GM19193 (cell line): ENCODE measurements at regions not wholly inside any gene's neighbourhood (a gene's known extent, or its start where the extent isn't known, plus 50 kb on each side); places are given as distances from the start of the nearest gene placed in this dataset.

Source experiments
- POLR2A ChIP-seq: IDR thresholded peaks from 4 replicates; pipeline ENCODE4 v1.6.1; 2011; ENCODE audit not compliant: insufficient read depth, insufficient read length; ENCODE audit errors: extremely low read depth

DNA sequence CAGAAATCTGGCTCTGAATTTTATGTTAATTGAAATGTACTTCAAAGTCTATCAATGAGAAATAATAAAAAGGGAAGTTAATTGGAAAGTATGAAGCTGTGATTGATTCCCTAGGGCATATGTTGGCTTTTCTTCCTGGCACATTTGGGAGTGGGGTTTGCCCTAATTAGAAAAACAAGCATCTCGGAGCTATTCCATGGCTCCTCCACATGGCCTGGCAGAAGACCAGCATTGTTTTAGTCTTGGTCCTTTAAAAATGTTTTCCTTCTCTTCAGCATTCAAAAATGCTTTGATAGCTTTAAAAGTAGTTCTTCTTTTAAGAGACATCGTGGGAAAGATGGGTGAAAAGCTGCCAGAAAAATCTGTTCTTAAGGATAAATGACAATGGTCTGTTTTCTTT is 445.5 kb upstream of the PKDCC start:
- no peak for TF ChIP-seq POLR2A

DNA sequence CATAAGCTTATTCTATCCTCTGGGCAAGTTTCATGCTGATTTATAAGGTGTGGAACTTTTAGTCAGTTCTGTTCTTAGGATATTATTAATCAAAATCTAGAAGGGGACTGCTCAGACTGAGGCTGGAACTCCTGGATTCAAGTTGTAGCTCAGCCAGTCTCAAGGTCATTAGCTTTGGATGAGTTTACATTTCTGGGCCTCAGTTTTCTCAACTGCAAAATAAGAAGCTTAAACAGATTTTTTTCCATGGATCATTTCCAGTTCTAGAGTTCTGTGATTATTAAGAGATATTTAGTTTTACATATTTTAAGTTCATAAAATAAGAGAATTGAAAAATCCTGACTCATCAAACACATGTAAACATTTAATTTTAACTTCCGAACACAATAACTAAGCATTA is 442.5 kb upstream of the PKDCC start:
- no peak for TF ChIP-seq POLR2A

DNA sequence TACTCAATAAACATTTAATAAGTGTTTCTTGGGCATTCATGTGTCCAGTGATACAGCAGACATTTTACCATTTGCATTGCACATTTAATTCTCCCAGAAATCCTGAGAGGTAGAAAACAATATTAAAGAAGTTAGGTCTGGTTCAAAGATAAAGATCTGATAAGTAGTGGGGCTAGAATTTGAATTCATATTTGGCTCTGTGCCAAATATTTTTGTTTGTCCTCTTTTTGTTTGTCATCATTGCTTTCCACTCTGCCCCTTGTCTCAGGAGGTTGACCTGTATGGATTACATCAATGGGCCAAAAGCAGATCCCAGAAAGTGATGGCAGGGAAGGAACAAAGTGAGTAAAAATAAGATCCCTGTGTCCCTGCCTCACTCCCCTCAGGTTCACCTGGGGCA is 441.9 kb upstream of the PKDCC start:
- no peak for TF ChIP-seq POLR2A

DNA sequence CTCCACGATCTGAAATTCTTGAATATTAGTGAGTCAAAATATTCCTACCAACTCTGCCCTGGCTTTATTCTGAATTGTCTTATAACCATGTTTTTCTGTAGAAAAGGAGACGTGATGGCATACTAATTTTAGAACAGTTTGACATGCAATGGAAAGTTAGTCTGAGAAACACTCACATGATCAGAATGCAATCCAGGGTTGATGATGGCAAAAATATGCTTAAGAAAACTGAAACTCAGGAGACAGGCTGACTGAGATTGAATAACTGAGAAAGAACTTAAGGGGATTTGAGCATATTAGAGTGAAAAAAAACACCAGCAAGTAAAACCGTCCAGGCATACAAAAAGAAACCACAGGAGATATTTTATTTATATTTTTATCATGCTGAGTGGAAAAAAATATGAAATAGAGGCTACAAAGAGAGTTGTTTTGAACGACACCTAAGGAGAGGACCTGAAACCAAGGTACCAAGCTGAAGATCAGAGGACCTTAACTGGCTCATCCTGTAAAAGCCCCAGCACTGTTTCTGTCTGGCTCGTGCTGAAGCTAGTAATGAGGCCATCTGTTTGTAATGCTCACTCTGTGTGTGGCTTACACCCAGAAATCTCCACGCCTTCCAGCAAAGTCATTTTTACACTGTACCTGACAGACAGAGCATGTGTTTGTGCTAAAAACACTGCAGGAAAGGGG is 437.2 kb upstream of the PKDCC start:
- TF ChIP-seq POLR2A = no peak

DNA sequence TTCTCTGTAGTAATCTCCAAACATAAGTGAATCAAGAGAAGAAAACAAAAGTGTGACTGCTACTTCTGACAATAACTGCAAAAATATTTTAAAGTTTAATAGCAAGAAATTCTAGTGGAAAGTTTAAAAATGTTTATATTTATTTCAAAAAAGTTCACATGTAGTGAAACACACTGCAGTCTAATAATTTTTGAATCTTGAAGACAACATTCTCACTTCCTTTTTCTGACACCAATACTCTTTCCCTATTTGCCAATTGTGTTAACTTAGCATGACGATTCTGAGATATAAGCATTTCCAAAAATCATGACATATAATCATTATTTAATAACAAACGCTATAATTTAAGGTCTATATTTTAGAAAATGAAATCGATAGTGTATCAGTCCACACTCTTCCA is 429.1 kb upstream of the PKDCC start:
- TF ChIP-seq POLR2A = no peak

DNA sequence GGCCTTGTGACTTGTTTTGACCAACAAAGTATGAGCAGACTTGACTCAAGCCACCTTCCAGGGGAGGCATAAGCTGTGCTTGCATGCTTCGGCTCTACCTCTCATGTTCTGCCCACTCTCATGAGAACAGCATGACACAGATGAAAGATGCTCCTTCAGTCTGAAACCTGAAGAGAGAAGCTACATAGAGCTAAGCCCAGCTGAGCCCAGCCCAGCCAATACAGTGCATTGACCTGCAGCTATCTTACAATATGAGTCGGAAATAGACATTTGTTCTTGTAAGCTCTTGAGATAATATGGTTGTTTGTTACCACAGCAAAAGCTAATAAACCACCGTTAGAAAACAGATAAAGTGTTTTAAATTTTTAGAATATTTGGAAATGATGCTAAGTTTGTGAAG is 426.7 kb upstream of the PKDCC start:
- TF ChIP-seq POLR2A = no peak

DNA sequence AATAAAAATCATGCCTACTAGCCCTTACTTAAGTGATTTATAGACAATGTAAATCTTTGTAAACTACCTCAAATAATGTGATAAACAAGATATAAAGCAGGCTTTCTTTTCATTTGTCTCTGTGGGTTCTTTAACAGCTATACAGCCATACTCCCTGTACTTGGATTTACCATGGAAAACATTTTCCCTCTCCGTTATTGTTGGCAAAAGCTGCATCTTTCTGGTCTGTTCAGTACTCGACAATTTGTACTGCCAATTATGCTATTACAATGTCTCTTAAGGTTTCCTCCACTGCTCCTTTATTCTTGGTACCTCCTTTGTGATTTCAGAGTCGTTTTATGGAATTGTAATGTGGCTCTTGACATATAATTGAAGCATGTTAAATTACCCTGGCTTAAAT is 426.3 kb upstream of the PKDCC start:
- TF ChIP-seq POLR2A = no peak

DNA sequence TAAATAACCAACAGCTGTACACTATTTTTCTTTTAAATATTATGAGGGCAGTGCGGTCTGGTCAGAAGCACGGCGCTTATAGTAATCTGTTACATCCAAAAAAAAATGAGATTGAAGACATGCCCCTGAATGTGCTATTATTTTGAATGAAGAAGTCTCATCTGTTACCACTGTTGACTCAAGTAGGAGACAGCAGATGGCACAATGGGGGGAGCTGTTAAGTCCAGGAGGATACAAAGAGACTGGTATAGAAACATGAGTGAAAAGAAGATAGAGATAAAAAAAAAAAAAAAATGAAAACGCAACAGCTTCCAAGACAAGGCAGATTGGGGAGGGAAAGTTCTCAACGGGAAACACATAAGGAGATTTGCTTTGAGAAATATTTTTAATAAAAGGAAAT is 425.5 kb upstream of the PKDCC start:
- no peak for TF ChIP-seq POLR2A

DNA sequence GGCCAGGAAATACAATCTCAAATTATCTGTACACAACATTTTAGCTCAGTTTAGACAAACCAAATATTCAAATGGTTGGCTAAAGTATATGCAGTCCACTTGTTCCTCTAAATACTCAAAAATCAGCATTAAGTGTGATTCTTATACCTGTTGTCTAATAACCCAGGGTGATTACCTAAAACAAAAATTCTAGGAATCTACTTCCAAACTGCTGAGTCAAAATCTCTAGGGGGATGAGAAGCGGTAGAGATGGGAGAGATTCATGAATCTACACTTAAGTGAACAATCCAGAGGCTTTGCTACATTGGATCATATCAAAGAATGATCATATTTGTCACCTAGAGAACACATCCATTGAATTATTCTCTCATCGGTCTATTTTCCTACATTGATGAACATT is 420.9 kb upstream of the PKDCC start:
- TF ChIP-seq POLR2A = no peak

DNA sequence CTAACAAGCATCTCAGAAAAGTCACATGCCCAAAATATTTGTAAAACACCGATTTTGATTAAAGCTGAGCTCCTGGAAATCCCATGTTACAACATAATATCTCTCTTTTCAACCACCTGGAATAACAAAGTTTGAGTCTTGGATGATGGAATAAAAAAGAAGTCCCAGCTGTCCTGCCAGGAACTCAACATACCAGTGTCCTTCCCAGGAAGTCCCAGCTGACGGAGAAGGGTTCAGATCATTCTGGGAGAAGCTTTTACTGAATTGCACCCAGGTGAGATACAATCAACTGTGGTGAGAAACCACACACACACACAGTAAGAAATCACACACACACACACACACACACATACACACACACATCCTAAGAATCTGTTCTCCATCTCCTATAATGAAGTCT is 413.1 kb upstream of the PKDCC start:
- no peak for TF ChIP-seq POLR2A

DNA sequence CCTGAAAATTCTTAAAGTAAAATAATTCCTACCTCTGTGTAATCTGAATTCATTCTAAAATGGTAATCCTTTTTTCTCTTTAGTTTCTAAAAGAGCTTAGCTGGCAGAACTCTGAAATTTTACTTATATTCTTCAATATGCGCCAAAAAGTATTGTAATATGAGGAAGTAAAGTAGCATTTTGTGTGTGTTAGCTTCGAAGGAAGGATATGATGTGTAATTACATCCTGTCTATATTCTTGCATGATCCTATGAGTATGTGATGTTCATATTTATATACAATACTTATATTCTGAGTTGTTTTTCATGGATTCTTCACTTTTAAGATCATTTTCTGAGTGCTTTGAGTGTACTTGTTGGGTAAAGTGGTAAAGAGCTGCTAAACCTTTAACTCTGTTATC is 402.9 kb upstream of the PKDCC start:
- TF ChIP-seq POLR2A = no peak

DNA sequence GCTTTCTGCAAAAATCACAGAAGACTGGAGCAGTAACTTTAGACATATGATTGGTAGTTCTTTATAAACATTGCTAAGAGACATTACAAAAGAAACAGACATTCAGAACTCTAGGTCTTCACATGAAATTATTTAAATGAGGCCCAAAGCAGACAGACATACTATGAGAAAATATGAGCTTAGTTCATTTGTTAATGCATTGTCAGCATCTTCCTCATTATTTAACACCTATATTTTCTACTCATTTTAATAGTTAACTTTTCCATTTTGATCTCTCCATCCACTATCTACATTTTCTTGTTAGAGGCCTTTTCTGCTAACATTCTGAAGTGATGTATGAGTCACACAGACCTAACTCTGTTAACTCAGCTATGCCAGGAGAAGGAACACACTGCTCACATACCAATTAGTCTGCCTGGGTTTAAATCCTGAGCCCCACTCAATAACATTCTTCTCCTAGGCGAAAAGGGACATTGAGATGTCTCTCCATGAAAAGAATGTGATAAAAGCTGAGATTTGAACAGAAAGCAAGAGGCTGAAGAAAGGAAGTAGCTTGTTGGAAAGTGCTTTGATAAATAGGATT is 400.3 kb upstream of the PKDCC start:
- TF ChIP-seq POLR2A = no peak

DNA sequence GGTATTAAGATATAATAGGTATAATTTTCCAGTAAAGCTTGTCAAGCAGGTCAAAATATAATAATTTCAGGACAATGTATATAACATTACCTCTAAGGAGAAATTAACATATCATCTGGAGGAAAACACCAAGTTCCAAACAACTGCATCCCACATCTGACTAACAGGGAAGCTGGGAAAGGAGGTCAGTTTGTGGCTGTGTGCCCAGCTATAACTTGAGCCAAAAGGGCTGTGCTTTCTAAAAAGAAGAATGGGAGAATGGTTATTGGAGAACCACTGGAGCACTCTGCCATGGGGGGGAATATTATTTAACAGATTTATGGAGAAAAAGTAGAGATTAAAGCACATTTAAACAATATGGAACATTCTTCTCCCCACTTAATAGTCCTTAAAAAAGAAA is 390.6 kb upstream of the PKDCC start:
- no peak for TF ChIP-seq POLR2A

DNA sequence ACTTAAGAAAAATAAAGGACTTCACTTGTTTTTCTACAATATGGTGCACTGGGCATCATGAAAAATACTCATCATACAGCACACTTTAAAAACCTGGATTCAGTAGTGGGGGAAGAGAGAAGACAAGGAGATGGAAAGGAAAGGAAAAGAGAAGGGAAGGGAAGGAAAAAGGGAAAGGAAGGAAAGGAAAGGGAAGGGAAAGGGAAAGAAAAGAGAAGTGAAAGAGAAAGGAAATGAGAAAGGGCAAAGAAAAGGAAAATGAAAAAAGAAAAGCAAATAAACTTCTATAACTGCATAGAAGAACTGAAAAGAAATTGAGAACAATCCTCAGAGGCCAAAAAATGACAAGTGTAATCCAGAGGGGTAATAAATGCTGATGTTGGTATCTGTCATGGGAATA is 388.1 kb upstream of the PKDCC start:
- TF ChIP-seq POLR2A = no peak

DNA sequence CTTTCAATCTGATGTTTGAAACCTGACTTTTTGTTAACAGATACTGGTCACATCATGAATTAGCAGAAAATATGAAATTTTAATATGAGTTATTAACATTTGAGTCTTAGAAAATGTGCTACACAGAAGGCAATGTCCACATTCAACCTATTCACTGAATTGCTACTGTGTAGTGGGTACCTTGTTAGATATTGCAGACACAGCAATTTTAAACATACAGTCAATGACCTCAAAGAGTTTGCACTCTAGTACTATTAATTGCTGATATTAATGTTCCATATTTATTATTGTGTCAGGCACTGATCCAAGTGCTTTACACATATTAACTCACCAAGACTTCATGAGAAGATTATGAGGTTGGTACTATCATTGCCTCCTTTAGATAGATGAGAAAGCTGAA is 385.4 kb upstream of the PKDCC start:
- TF ChIP-seq POLR2A = no peak

DNA sequence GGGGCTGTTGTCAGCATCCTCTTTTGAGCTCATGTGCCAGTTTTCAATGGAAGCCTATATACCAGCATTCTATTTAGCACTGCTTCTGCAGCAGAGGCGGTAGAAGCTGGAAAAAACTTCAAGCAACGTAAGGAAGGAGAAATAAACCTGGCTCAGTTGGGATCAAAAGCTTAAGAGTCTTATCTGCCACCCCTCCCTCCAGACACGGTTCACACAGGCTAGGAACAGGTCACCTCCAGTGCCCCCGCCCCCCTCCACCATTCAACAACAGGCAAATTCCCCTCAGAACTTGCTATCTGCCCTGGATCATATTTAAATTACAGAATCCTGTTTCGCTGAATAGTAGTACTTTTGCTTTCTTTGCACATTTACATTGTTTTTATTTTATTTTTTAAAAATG is 384.8 kb upstream of the PKDCC start:
- TF ChIP-seq POLR2A = no peak

DNA sequence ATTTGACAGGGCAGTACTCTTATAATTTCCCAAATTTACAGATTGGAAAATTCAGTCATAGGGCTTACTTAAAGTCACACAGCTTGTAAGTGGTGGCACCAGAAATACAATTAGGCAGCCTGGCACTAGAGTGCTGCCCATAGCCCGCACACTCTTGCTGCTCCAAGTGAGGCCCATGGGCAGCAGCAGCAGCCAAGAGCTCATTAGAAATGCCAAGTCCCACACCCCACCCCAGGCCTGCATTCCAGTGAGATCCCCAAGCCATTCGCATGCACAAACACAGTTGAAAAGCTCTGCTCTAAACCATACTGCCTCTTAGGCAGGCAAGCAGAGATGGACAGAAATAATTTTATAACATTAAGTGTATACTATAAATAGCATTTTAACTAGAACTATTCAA is 379.3 kb upstream of the PKDCC start:
- no peak for TF ChIP-seq POLR2A
